HEK293 (cell line): ENCODE measurements at regions not wholly inside any gene's neighbourhood (a gene's known extent, or its start where the extent isn't known, plus 50 kb on each side); places are given as distances from the start of the nearest gene placed in this dataset.

ENCODE experiments used
- CTCF ChIA-PET: fragments of 350-600 bp; formaldehyde crosslinking; extraction: SDS; loops from one replicate; lab custom pipeline; 2021; ENCODE audit warnings: antibody characterized with exemption; lab: Yijun Ruan, JAX
- POLR2A ChIA-PET: fragments of 300-600 bp; formaldehyde crosslinking; extraction: SDS; loops from one replicate; lab custom pipeline; 2020; ENCODE audit warnings: antibody characterized with exemption, inconsistent platforms; lab: Yijun Ruan, JAX
- H3K27ac ChIP-seq: fragments of 200-500 bp; sonication (Bioruptor generic); 2 replicates; pipeline ENCODE4 v1.5.1; 2014; ENCODE audit warnings: low read depth, low read length, control low read depth, inconsistent platforms; ENCODE audit errors: extremely low read depth
- H3K36me3 ChIP-seq, 2 experiments: fragments of 200-500 bp in 1 of 2; sonication (Bioruptor generic) in 1 of 2; 1 replicate in 1 of 2; 2 replicates in 1 of 2; pipeline ENCODE4 v1.5.1; 2014 to 2017; ENCODE audit warnings: inconsistent platforms in 2 of 2, low read length in 2 of 2; ENCODE audit not compliant: control insufficient read depth in 2 of 2, insufficient read depth in 1 of 2
- H3K4me1 ChIP-seq: fragments of 200-500 bp; sonication (Bioruptor generic); 2 replicates; pipeline ENCODE4 v1.5.1; 2014; ENCODE audit warnings: mild to moderate bottlenecking, low read length, inconsistent platforms; ENCODE audit not compliant: control insufficient read depth, insufficient read depth
- H3K4me3 ChIP-seq: 2 replicates; pipeline ENCODE4 v1.5.1; 2011; ENCODE audit warnings: low read depth, mild to moderate bottlenecking, control low read depth, low read length, moderate library complexity
- H3K9me3 ChIP-seq: fragments of 200-500 bp; sonication (Bioruptor generic); 2 replicates; pipeline ENCODE4 v1.5.1; 2014; ENCODE audit warnings: low read depth, low read length, inconsistent platforms; ENCODE audit not compliant: control insufficient read depth, insufficient read depth
- HOXC10 ChIP-seq: sonication (generic); formaldehyde crosslinking; IDR thresholded peaks from 2 replicates; pipeline ENCODE4 v1.8.1; 2023; ENCODE audit warnings: mild to moderate bottlenecking, missing genetic modification reagents
- KLF16 ChIP-seq: fragments of 450-650 bp; formaldehyde crosslinking; IDR thresholded peaks from 2 replicates; pipeline ENCODE4 v1.5.1; 2017; ENCODE audit warnings: missing biosample characterization, missing genetic modification characterization
- ZNF121 ChIP-seq: fragments of 450-650 bp; formaldehyde crosslinking; IDR thresholded peaks from 2 replicates; pipeline ENCODE4 v1.5.1; 2016; ENCODE audit warnings: missing biosample characterization, missing genetic modification characterization
- ZNF341 ChIP-seq: fragments of 450-650 bp; formaldehyde crosslinking; IDR thresholded peaks from 2 replicates; pipeline ENCODE4; 2016; ENCODE audit warnings: low read depth, missing biosample characterization, missing genetic modification characterization
- ZNF621 ChIP-seq: fragments of 450-650 bp; formaldehyde crosslinking; IDR thresholded peaks from 2 replicates; pipeline ENCODE4 v1.5.1; 2017; ENCODE audit warnings: missing biosample characterization, missing genetic modification characterization
- TF ChIP-seq, protein P1 (sequence below): fragments of 450-650 bp; formaldehyde crosslinking; IDR thresholded peaks from 2 replicates; pipeline ENCODE4 v1.5.1; 2016; ENCODE audit warnings: missing biosample characterization, missing genetic modification characterization

GRCh38 chr13:48923376-48923775, 52.3 kb upstream of the FNDC3A start:
- H3K4me3 ChIP-seq: no peak overlapping the region
- TF ChIP-seq, protein P1, sequence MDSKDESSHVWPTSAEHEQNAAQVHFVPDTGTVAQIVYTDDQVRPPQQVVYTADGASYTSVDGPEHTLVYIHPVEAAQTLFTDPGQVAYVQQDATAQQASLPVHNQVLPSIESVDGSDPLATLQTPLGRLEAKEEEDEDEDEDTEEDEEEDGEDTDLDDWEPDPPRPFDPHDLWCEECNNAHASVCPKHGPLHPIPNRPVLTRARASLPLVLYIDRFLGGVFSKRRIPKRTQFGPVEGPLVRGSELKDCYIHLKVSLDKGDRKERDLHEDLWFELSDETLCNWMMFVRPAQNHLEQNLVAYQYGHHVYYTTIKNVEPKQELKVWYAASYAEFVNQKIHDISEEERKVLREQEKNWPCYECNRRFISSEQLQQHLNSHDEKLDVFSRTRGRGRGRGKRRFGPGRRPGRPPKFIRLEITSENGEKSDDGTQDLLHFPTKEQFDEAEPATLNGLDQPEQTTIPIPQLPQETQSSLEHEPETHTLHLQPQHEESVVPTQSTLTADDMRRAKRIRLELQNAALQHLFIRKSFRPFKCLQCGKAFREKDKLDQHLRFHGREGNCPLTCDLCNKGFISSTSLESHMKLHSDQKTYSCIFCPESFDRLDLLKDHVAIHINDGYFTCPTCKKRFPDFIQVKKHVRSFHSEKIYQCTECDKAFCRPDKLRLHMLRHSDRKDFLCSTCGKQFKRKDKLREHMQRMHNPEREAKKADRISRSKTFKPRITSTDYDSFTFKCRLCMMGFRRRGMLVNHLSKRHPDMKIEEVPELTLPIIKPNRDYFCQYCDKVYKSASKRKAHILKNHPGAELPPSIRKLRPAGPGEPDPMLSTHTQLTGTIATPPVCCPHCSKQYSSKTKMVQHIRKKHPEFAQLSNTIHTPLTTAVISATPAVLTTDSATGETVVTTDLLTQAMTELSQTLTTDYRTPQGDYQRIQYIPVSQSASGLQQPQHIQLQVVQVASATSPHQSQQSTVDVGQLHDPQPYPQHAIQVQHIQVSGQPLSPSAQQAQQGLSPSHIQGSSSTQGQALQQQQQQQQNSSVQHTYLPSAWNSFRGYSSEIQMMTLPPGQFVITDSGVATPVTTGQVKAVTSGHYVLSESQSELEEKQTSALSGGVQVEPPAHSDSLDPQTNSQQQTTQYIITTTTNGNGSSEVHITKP: no peak
- H3K4me1 ChIP-seq: no peaks in the 10 kb centered on the region
- H3K36me3 ChIP-seq: no peaks in the 10 kb centered on the region
- no peak overlapping the region for H3K27ac ChIP-seq
- no peaks in the 10 kb centered on the region for H3K9me3 ChIP-seq
- ChIA-PET POLR2A (no interaction called here), CTCF (interaction anchor here (0.6 kb wide), 1 partner anchor 11 kb away, joined by 3 read pairs; no protein-coding TSS in a partner anchor)

DNA sequence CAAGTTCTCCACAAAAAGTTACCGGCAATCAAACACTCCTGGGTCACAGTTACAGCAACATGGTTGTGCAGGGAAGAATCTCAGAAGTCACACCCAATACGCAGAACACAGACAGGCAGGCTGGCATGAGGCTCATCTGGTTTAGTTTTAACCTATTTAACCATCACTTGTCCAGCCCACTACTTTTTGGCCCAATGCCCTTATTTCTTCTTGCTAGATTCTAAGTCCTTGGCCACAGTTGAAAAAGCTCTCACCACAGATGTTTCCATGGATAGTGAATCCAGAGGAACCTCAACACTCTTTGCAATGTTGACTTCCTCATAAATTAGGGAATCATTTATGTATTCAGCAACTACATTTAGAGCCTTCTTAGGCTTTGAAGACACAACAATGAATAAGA, 50.7 kb upstream of the FNDC3A start:
- H3K36me3 ChIP-seq: no peaks in the 10 kb centered on the region
- ChIA-PET CTCF (no interaction called here), POLR2A (no interaction called here)
- no peaks in the 10 kb centered on the region for H3K9me3 ChIP-seq
- H3K27ac ChIP-seq: no peak overlapping the region
- no peak overlapping the region for H3K4me3 ChIP-seq
- no peaks in the 10 kb centered on the region for H3K4me1 ChIP-seq
- TF ChIP-seq ZNF621 (tag by site-specific recombination) (no peak), ZNF341 (no peak), HOXC10 (CRISPR knock-in tag) (no peak), ZNF121 (tag by site-specific recombination) (no peak), KLF16 (tag by site-specific recombination) (no peak)
